PC-3 (cell line): ENCODE measurements at regions not wholly inside any gene's neighbourhood (a gene's known extent, or its start where the extent isn't known, plus 50 kb on each side); places are given as distances from the start of the nearest gene placed in this dataset.

Source experiments
- EZH2 ChIP-seq: fragments of 300-600 bp; sonication (generic); IDR thresholded peaks from one replicate; pipeline ENCODE4 v1.6.1; 2017; ENCODE audit warnings: antibody characterized with exemption, mild to moderate bottlenecking, low read length; ENCODE audit not compliant: unreplicated experiment
- TF ChIP-seq, protein P1 (sequence below): fragments of 300-600 bp; sonication (generic); conservative IDR thresholded peaks from 2 replicates; pipeline ENCODE4 v1.5.1; 2017; ENCODE audit warnings: antibody characterized with exemption, low read depth, mild to moderate bottlenecking, low read length

GRCh38 chr3:17910922-17911321 is 168.5 kb upstream of the TBC1D5 start:
- TF ChIP-seq, protein P1, sequence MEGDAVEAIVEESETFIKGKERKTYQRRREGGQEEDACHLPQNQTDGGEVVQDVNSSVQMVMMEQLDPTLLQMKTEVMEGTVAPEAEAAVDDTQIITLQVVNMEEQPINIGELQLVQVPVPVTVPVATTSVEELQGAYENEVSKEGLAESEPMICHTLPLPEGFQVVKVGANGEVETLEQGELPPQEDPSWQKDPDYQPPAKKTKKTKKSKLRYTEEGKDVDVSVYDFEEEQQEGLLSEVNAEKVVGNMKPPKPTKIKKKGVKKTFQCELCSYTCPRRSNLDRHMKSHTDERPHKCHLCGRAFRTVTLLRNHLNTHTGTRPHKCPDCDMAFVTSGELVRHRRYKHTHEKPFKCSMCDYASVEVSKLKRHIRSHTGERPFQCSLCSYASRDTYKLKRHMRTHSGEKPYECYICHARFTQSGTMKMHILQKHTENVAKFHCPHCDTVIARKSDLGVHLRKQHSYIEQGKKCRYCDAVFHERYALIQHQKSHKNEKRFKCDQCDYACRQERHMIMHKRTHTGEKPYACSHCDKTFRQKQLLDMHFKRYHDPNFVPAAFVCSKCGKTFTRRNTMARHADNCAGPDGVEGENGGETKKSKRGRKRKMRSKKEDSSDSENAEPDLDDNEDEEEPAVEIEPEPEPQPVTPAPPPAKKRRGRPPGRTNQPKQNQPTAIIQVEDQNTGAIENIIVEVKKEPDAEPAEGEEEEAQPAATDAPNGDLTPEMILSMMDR = no peak
- no peak for TF ChIP-seq EZH2
